Activated CD8-positive, alpha-beta memory T cell treated with anti-CD3 and anti-CD28 coated beads for 1 hour (primary cell): ENCODE measurements at regions not wholly inside any gene's neighbourhood (a gene's known extent, or its start where the extent isn't known, plus 50 kb on each side); places are given as distances from the start of the nearest gene placed in this dataset.

Experiments
- DNase-seq, 2 donors: peaks; one replicate each; pipeline ENCODE4 v3.0.0-alpha.2; 2020; ENCODE audit warnings: low read depth in 1 of 2; ENCODE audit errors: extremely low read depth in 1 of 2

DNA sequence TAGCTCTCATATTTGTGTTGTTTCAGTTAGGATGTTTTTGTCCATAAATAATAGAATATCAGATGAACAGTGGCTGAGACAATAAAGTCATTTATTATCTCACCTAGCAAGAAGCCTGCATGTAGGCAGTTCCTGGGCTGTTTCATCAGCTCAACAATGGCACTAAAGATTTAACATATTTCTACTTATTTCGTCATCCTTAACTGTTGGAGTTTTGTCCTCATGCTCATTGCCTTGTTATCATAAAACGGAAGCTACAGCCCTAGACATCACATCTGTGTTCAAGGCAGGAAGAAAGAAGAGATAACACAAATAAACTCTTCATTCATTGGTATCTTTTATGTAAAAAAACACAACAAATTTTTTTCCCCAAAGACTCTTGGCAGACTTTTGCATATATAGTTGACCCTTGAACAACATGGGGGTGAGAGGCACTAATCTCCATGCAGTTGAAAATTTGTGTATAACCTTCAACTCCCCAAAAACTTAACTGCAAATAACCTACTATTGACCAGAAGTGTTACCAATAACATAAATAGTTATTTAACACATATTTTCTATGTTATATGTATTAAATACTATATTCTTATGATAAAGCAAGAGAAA is 277.2 kb upstream of the ADRA1B start:
- no peak for DNase-seq

DNA sequence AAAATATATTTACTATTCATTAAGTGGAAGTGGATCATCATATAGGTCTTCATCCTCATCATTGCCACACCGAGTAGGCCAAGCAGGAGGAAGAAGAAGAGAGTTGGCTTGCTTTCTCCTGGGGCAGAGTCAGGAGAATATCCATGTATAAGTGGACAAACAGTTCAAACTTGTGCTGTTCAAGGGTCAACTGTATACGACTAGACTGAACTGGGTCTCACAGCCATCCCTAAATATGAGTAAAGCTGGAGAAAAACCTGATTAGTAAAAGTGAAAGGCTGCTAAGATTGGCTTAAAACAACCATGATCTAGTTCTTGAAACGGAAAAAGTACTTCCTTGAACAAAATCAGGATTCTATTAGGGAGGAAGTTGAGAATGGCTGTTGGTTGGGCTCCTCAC is 276.7 kb upstream of the ADRA1B start:
- no peak for DNase-seq

DNA sequence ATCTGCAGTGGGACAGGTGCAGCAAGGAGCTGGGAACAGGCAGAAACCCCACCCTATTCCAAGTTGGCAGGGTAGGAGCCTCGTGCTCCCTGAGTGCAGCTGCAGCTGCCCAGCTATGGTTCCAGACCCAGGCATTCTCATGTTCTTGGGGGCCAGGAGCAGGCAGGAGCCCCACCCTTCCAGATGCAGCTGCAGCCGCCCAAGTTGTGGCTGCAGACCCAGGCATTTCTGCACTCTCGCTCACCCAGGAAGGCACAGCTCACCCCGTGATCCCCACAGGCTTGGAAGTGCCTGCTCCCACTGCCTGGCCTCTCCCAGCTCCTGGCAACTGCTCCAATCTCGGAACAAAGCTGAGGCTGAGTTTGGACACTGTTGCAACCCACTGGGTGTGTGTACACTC is 275.8 kb upstream of the ADRA1B start:
- no peak for DNase-seq

DNA sequence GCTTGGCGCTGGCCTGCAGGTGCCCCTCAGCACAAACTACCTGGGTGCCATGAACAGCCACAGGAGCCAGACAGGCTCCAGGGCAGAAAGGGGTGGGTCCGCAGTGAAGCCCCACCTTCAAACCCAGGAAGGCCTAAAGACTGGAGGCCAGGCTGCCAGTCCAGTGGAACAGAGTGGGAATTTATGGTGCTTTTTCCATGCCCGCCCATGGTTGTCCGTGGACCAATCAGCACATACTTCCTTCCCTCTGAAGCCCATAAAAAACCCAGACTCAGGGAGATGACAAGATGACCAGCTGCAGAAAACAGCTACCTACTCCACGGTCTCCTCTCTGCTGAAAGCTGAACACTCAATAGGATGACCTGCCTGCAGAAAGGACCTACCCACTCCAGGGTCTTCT is 275.4 kb upstream of the ADRA1B start:
- DNase-seq, result no peak

DNA sequence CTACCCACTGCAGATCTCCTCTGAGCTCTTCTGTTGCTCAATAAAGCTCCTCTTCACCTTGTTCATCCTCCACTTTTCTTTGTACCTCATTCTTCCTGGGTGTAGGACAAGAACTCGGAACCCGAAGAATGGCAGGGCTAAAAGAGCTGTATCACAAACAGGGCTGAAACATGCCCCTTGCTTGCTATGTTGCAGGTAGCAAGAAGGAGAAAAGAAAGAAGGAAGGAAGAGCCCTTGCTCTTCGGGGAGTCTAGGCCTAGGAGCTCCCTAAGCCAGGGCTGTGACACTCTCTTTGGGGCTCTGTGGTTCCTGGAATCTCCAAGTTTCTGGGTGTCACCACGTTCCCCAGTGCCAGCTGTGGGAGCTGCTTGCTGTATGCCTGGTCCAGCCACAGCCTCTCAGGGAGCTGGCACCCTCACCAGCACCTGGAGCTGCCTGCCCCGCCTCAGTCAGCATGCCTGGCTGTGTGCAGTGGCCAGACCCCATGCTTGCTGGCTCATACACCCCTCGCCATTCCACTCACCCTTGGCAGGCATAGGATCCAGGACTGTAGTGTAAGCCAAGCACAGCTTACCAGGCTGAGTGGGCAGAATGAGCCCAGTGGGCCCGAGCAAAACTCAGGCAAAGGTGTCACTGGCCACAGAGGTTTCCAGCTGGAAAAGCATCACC is 274.8 kb upstream of the ADRA1B start:
- no peak for DNase-seq

DNA sequence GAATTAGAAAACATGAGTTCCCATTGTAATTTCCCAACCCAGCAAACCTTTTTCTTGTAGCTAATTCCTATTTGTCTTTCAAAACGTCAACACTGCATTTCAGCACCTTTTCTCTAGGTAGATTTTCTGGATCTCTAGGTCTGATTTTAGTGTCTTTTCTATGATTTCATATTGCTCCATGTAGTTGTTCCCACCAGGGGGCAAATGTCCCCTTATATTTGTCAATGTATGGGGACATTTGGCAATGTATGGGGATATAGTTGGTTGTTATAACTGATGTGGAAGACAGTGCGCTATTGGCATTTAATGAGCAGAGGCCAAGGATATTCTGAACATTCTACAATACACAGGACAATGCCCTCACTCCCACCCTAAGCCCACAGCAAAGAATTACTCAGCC is 273.9 kb upstream of the ADRA1B start:
- no peak for DNase-seq

DNA sequence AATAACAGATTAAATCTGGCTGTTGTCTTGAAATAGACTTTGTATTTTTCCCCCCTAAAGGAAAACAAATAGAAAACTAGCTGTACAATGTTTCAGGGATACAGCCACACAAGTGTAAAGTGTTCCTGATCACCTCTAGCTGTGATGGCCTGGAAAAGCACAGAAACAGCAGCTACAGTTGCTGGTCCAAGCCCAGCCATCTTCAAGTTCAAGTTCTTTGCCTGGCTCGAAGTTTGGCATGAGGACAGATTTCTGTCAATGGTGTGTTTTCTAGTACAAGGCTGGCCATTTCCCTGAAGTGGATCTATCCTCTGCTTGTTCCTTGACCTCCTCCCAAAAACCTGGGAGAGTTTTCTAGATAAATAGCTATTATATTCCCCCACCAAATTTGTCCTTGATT is 272.2 kb upstream of the ADRA1B start:
- DNase-seq, result no peak

DNA sequence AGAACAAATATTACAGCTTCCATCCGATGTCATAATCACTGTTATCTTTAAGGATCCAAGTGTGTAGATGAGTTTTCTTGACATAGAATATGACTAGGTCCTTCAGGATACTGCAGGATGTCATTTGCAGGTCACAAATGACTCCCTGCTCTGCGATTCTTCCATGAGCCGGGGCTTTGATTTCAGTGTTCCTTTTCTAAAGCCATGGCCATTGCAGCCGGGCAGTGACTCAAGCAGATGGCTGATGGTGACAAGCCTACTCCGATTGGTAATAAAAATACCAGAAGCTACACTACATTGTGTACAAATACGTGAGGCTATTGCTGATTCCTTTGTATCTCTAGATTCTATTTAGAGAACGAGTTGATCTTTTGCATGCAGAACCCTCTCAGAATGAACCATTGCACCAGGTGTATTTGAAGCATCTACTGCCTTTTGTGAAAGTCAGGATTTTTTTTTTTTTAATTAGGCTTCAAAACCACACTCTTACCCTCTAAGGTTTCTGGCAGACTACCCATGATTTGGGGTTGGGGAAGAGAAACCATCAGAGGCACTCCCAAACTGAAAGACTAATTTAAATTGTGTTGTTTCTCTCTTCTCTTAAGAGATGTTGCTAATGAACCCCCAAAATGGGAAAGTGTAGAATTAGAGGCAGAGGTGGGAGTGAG is 271.0 kb upstream of the ADRA1B start:
- no peak for DNase-seq

DNA sequence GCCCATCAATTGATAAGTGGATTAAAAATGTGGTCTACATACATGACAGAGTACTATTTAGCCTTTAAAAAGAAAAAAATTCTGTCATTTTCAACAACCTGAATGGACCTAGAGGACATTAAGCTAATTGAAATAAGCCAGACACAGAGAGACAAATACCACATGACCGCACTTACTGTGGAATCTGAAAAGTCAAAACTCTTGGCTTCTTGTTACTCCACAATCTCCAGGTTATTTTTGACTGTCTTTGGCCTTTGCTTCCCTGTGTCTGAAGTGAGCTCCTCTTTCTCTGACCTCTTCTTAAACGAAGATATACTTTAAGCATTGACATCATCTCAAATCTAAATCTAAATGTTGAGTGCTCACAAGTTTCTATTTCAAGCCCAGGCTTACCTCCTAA is 265.5 kb upstream of the ADRA1B start:
- no peak for DNase-seq

DNA sequence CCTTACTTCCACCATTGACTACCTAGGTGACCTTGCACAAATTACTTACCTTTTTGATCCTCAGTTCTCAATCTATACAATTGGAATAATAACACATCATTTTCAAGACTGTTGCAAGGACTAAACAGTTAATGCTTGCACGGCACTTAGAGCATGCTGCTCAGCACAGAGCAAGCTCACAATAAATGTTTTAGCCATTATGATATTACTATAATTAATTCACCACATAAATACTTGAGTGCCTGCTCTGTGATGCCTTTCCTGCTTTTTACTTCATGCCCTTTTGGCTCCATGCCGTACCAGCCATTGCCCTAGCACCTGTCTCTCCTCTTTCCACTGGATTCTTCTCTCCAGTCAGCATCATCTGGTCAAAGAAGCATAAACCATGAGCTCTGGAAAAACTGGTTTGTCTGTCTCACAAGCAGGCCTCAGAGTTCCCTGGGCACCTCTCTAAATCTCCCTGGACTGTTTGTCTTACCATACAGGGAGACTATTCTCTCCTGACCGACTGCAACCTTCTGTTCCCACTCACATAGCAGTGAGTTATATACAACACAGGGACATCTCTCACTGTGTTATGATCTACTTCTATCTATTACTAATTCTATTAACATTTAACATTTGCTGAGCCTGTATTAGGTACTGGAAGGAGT is 260.4 kb upstream of the ADRA1B start:
- no peak for DNase-seq

DNA sequence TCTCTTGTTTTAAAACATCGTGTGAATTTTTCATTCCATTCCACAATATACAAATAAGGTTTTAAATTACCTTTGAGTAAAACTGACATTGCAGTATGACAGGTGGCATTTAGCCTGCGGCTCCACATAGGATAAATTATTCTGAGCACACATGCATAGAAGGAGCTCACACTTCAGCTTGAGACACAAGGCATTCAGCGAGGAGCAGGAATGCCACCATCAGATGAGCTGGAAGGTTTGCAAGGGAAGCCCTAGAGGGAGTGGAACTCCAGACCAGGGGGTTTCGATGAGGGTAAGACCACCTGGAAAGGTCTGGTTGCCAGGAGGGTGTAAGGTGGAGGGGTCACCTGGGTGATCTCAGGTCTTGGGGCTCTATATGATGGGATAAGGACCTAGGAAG is 259.0 kb upstream of the ADRA1B start:
- DNase-seq, result no peak

DNA sequence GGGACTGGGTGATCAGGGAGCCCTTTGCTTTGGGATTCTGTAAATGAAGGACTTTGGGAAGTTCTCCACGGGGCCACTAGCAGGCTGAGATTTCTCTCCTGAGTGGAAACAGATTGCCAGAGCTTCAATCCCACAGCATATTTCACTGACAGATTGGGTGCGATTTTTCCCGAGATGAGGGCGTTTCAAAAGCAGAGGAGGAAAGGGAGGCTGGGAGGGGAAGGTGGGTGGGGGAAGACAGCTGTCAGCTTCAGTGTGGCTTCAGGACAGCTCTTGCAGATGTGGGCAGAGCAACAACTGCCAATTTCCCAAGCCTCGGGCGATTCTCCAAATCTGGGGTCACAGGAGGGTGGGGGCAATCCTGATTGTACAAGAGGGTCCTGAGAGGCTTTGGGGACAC is 258.5 kb upstream of the ADRA1B start:
- no peak for DNase-seq

DNA sequence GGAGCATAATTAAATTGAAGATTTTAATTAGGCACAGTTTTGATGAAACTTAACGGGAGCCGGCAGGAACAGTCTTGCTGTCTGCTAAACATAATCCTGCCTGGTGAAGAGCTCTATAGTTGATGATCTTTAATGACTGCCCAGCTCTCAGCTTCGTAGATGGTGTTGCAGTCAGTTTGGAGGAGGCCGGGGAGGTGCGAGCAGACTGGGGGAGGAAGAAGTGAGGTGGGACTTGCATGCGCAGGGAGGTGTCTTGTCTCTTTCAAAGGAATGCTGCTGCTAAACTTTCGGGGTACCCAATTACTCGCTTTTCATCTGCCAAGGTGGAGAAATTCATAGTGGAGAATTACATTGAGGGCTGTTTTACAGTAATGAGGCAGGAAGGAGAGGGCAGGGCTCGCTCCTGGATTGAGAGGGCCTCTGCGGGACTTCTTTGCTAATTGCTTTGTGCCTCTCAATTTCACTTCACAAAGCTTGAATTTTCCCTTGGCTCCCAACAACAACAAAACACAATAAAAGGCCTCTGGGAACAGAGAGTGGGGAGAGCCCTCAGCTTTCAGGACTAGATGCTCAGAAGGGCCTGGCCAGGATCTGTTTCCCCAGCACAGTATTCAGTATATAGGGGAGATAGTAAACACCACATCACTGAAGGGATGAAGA is 257.9 kb upstream of the ADRA1B start:
- DNase-seq, result no peak

DNA sequence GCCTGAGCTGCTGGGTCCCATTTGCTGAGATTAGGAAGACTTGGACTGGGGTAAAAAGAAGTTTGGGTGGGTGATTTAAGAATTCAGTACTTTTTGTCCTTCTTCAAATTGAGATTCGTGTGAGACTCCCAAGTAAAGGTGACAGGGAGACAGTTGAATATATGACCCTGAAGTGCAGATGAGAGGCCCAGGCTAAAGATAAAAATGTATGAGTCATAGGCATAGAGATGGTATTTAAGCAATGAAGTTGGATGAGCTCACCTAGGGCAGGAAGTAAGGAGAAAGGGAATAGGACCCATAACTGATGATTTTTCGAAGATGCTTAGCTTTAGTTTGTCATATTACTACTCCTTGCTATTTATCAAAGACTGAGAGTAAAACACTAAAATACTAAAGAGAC is 255.9 kb upstream of the ADRA1B start:
- DNase-seq, result no peak

DNA sequence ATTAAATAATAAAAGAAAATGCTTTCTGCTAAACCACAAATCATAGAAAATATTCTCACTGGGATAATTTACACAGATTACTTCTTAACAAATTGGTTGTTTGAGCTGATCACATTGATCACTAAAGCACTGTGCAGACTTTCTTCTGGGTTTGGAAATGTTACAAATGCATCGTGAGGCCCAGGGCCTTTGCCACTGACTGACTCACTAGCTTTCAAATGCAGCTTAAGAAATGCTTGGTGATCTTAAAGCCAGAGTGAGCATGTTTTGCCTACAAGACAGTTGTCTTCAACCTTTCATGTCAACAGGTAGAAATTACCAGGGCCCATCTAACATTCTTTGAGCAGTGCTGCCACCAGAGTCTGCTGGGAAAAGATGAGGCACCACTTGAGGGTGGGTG is 252.3 kb upstream of the ADRA1B start:
- DNase-seq, result no peak

DNA sequence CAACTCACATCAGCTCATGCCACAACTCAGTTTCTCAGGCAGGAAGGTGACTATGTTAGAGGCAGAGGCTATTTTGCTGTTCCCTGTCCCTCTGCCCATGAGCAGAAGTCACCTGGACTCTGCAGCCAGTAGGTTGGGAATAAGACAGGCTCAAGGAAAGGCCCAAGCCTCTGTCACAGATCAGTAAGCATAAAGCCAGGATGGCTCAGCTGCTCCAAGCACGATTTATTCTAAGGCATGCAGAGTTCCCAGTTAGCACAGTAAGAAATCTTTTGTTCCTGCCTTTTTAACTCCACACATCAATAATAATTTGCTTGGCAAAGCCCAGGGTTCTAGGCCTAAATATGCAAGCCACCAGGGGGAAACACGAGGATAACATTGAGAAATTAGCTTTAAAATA is 249.0 kb upstream of the ADRA1B start:
- no peak for DNase-seq

DNA sequence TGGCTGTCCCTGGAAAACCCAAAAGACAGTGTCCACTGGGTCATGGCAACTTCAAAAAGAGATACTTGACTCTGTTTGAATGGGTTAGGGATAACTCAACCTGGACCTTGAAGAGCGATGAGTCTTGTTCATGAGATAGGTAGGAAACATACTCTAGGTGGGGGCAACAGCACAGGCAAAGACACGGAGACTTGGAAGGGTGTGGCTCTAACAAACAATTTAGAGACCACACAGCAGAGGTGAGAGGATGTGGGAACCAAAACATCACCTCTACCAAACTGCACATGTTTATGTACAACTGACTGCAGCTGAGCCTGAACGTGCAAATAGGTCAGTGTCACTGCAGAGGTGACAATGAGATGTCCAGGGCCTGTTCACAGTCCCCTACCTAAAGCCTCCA is 247.7 kb upstream of the ADRA1B start:
- no peak for DNase-seq

DNA sequence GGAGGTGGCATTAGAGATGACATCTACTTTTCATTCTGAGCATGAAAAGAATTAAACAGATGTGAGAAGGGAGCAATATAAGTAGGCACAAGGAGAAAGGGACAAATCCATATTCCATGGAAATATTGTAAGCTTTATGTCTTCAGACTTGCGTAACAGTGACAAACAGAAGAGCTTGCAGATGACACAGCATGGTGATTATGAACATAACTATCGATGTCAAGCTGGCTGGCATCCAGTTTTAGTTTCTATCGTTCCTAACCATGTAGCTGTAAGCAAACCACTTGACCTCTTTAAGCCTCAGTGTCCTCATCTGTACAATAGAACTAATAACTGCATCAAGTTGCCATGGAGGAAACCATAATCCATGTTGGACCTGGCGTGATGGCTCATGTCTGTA is 246.7 kb upstream of the ADRA1B start:
- no peak for DNase-seq

DNA sequence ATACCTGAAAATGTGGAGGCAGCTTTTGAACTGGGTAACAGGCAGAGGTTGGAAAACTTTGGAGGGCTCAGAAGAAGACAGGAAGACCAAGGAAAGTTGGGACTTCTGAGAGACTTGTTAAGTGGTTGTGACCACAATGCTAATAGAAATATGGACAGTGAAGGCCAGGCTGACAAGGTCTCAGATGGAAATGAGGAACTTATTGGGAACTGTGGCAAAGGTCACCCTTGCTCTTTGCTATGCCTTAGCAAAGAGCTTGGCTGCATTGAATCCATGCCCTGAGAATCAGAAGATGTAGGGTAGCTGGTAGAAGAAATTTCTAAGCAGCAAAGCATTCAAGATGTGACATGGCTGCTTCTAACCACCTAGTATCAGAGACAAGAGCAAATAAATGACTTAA is 244.4 kb upstream of the ADRA1B start:
- DNase-seq, result no peak

DNA sequence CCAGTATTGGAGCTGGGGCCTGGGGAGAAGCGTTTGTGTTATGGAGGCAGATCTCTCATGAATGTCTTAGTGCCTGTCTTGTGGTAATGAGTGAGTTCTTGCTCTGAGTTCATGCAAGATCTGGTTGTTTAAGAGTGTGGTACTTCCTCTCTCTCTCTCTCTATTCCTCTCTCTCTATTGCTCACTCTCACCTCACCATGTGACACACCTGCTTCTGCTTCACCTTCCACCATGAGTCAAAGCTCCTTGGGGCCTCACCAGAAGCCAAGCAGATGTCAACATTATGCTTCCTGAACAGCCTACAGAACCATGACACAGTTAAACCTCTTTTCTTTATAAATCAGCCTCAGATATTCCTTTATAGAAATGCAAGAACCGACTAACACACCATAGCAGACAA is 242.7 kb upstream of the ADRA1B start:
- no peak for DNase-seq

DNA sequence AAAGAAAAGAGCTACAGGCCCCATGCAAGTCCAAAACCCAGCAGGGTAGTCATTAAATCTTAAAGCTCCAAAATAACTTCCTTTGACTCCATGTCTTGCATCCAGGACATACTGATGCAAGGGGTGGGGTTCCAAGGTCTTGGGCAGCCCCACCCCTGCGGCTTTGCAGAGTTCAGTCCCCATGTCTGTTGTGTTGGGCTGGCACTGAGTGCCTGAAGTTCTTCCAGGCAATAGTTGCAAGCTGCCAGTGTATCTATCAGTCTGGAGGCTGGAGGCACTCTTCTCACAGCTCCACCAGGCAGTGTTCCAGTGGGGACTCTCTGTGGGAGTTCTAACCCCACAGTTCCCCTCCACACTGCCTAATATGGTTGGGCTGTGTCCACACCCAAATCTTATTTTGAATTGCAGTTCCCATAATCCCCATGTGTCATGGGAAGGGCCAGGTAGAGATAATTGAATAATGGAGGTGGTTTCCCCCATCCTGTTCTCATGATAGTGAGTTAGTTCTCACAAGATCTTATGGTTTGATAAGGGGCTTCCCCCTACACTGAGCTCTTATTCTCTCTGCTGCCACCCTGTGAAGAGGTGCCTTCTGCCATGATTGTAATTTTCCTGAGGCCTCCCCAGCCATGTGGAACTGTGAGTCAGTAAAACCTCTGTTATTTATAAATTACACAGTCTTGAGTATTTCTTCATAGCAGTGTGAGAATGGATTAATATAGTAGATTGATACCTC is 237.5 kb upstream of the ADRA1B start:
- DNase-seq, result no peak
